ENCODE measurements at regions not wholly inside any gene's neighbourhood (a gene's known extent, or its start where the extent isn't known, plus 50 kb on each side); places are given as distances from the start of the nearest gene placed in this dataset.

DNA sequence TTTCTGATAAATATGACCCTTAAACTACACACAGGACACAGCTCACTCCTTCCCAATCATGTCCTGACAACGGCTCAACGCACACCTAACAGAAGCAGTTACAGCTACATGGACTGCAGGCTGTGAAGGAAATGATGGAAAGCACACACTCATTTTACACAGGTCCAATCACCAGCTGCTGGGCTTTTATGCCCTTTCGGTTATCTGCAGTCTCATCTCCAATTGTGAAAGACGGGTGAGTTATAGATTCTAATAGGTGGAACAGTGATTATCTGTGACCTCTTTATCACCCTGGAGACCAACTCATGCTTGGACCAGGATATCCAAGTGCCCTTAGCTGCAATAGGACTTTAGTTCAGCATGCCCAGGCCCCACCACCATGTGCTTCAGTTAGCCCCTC is 110.4 kb upstream of the CREB1 start:
- TF ChIP-seq, protein P1, sequence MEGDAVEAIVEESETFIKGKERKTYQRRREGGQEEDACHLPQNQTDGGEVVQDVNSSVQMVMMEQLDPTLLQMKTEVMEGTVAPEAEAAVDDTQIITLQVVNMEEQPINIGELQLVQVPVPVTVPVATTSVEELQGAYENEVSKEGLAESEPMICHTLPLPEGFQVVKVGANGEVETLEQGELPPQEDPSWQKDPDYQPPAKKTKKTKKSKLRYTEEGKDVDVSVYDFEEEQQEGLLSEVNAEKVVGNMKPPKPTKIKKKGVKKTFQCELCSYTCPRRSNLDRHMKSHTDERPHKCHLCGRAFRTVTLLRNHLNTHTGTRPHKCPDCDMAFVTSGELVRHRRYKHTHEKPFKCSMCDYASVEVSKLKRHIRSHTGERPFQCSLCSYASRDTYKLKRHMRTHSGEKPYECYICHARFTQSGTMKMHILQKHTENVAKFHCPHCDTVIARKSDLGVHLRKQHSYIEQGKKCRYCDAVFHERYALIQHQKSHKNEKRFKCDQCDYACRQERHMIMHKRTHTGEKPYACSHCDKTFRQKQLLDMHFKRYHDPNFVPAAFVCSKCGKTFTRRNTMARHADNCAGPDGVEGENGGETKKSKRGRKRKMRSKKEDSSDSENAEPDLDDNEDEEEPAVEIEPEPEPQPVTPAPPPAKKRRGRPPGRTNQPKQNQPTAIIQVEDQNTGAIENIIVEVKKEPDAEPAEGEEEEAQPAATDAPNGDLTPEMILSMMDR (IDR thresholded peaks at IDR 0.05), result no peak
- TF ChIP-seq EZH2phosphoT487 (IDR thresholded peaks at IDR 0.05) (no peak), EZH2 (IDR thresholded peaks at IDR 0.05) (no peak)

Measured in neural progenitor cell (in vitro differentiated cells).